Glutamatergic neuron (in vitro differentiated cells): ENCODE measurements at regions not wholly inside any gene's neighbourhood (a gene's known extent, or its start where the extent isn't known, plus 50 kb on each side); places are given as distances from the start of the nearest gene placed in this dataset.

Experiments
- DNase-seq: peaks from one replicate; pipeline ENCODE4 v3.0.0; 2022
- H3K27ac Mint-ChIP-seq: one replicate; pipeline ENCODE4 v1.8.0; 2020; ENCODE audit warnings: mild to moderate bottlenecking, mixed read lengths, inconsistent platforms; ENCODE audit not compliant: unreplicated experiment
- H3K27me3 Mint-ChIP-seq: one replicate; pipeline ENCODE4 v1.8.0; 2020; ENCODE audit warnings: mild to moderate bottlenecking, moderate library complexity, mixed read lengths, inconsistent platforms; ENCODE audit not compliant: unreplicated experiment
- H3K36me3 Mint-ChIP-seq: one replicate; pipeline ENCODE4 v1.8.0; 2020; ENCODE audit warnings: mild to moderate bottlenecking, mixed read lengths, inconsistent platforms; ENCODE audit not compliant: unreplicated experiment
- H3K4me1 Mint-ChIP-seq: one replicate; pipeline ENCODE4 v1.8.0; 2020; ENCODE audit warnings: mild to moderate bottlenecking, low read depth, mixed read lengths, inconsistent platforms; ENCODE audit not compliant: unreplicated experiment
- H3K4me3 Mint-ChIP-seq: one replicate; pipeline ENCODE4 v1.8.0; 2020; ENCODE audit warnings: mild to moderate bottlenecking, mixed read lengths, inconsistent platforms; ENCODE audit not compliant: unreplicated experiment
- H3K9me3 Mint-ChIP-seq: one replicate; pipeline ENCODE4 v1.8.0; 2020; ENCODE audit warnings: mild to moderate bottlenecking, moderate library complexity, mixed read lengths, inconsistent platforms; ENCODE audit not compliant: unreplicated experiment
- TF ChIP-seq, protein P1 (sequence below): fragments of 200-600 bp; sonication (generic); IDR thresholded peaks from one replicate; pipeline ENCODE4 v1.5.0; 2021; ENCODE audit not compliant: partially characterized antibody, unreplicated experiment

DNA sequence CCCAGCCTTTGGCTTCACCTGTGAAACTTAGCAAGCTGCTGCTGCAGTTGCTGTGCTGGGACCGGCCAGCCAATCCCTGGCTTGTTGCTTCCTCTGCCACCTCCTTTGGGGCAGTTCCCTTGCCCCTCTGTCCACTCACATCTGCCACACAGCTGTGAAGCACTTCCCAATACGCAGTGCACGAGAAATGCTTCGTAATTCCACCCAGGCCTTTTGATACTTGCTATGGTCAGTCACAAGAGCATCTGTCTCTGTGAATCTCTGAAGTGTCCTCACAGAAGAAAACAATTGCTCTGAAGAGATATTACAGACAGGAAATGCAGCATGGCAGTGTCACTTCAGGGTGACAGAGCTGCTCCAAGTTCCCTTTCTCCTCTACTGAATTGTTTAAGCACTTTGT is 208.5 kb downstream of the PTEN start:
- no peaks in the 10 kb centered on the region for H3K27me3 Mint-ChIP-seq
- TF ChIP-seq, protein P1, sequence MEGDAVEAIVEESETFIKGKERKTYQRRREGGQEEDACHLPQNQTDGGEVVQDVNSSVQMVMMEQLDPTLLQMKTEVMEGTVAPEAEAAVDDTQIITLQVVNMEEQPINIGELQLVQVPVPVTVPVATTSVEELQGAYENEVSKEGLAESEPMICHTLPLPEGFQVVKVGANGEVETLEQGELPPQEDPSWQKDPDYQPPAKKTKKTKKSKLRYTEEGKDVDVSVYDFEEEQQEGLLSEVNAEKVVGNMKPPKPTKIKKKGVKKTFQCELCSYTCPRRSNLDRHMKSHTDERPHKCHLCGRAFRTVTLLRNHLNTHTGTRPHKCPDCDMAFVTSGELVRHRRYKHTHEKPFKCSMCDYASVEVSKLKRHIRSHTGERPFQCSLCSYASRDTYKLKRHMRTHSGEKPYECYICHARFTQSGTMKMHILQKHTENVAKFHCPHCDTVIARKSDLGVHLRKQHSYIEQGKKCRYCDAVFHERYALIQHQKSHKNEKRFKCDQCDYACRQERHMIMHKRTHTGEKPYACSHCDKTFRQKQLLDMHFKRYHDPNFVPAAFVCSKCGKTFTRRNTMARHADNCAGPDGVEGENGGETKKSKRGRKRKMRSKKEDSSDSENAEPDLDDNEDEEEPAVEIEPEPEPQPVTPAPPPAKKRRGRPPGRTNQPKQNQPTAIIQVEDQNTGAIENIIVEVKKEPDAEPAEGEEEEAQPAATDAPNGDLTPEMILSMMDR, result no peak
- H3K27ac Mint-ChIP-seq, result no peak overlapping the region
- no peak overlapping the region for H3K4me3 Mint-ChIP-seq
- H3K9me3 Mint-ChIP-seq, result no peaks in the 10 kb centered on the region
- no peak for DNase-seq
- no peaks in the 10 kb centered on the region for H3K4me1 Mint-ChIP-seq
- H3K36me3 Mint-ChIP-seq, result peaks cover 4% of the 10 kb centered on the region

DNA sequence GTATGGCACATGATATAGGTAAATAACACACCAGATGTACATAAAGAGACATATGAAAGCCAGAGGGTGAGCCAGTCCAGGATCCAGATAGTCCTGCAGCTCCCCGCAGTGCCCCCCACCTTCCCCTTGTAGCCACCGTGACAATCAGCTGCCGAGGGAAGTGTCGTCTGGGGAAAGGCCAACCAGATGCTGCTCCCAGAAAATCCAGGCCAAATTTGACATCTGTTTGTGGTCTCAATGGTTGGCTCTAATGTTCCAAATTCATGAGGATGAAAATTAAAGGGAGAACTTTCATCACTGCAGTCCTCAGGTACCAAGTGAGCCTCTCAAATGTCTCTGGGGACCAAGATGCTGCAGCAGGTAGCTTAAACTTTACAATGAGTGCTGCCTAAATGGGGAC is 210.3 kb downstream of the PTEN start:
- TF ChIP-seq, protein P1, result no peak
- no peak overlapping the region for H3K4me3 Mint-ChIP-seq
- H3K27ac Mint-ChIP-seq, result no peak overlapping the region
- H3K27me3 Mint-ChIP-seq, result no peaks in the 10 kb centered on the region
- H3K4me1 Mint-ChIP-seq, result no peaks in the 10 kb centered on the region
- H3K36me3 Mint-ChIP-seq, result no peaks in the 10 kb centered on the region
- no peak for DNase-seq
- H3K9me3 Mint-ChIP-seq, result no peaks in the 10 kb centered on the region

DNA sequence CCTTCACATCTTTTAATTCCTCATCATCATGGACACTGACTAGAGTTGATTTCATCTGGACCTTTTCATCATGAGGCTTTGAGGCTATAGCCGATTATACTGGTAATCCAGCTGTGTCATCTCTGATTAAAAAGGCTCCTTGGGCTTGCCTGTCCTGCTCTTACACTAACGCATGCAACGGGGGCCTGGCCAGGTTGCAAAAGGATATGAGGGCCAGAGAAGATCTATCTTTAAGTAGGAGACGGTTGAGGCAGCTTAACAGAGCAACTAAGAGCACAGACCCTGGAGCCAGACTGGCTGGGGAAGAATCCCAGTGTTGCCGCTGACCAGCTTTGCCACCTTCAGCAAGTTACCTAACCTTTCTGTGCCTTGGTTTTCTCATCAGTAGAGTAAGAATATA is 211.5 kb downstream of the PTEN start:
- H3K36me3 Mint-ChIP-seq, result no peaks in the 10 kb centered on the region

DNA sequence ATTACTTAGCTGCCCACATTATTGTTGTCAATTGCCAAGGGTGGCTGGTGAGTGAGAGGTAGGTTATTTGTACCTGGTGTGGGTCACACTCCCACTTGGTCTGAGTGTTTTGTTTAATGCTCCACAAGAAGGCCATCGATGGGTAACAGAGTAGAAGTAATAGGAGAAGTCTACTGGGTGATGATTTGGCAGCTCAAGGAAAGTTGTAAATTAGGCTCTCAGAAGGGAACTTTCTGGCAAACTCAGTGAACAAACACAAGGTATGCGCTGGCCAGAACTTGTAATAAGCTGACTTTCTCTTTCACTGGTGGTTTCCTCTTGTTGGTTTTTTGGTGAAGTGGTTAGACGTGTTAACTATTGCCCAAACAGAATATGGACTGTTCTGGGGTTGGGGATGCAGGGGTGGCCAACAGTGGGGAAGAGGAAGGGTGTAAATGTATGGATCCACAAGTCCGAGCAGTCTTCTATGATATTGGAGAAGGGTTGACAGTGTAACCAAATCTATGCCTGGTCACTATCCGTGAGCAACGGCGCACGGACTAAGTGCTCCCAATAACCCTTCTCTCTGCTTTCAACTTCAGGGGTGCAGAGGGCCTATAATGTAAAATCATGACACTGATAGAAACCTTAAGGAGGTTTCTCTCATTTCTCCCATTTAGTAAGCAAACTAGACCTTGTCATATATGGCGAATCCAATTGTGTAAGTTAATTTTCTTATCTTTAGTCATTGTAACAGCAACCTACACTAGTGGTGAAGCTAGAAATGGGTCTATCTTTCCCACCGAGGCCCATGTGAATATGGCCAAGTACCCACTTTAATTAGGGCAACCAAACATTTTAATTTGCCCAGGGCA is 212.8 kb downstream of the PTEN start:
- Mint-ChIP-seq H3K4me1 (no peaks in the 10 kb centered on the region), H3K27ac (no peak overlapping the region), H3K4me3 (no peak overlapping the region), H3K27me3 (no peaks in the 10 kb centered on the region), H3K9me3 (peaks cover 1% of the 10 kb centered on the region), H3K36me3 (no peaks in the 10 kb centered on the region)
- DNase-seq, result no peak
- TF ChIP-seq, protein P1, result no peak

More for the DNA sequence above, 211.5 kb downstream of the PTEN start:
- H3K27me3 Mint-ChIP-seq, result no peaks in the 10 kb centered on the region
- H3K9me3 Mint-ChIP-seq, result peaks cover 1% of the 10 kb centered on the region
- no peak overlapping the region for H3K27ac Mint-ChIP-seq
- TF ChIP-seq, protein P1, result no peak
- no peak overlapping the region for H3K4me3 Mint-ChIP-seq
- H3K4me1 Mint-ChIP-seq, result no peaks in the 10 kb centered on the region
- no peak for DNase-seq

DNA sequence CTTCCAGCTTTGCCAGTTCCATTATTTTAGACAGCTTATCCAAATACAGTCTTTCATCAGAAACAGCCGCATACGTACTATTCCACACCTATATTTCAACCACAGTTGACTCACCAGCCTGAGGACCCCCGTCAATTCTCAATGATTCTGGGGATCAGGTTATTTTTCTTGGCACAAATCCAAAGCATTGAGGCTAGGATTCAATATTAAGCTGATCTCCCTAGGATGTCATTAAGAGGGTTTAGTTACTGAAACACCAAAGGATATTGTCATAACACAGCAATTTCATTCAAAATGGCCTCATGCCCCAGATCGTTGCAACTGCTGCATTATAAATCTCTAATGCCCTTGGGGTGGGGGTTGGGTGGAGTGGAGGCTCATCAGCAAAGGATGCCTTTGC is 214.6 kb downstream of the PTEN start:
- Mint-ChIP-seq H3K4me1 (no peaks in the 10 kb centered on the region), H3K27me3 (no peaks in the 10 kb centered on the region), H3K36me3 (no peaks in the 10 kb centered on the region), H3K27ac (no peak overlapping the region), H3K9me3 (peaks cover 1% of the 10 kb centered on the region), H3K4me3 (no peak overlapping the region)
- TF ChIP-seq, protein P1, result no peak
- no peak for DNase-seq
